Spinal cord (tissue), 9 donors: ENCODE measurements at regions not wholly inside any gene's neighbourhood (a gene's known extent, or its start where the extent isn't known, plus 50 kb on each side); places are given as distances from the start of the nearest gene placed in this dataset.
"Not testable (repeated sequence)": the region's sequence is repeated elsewhere in the genome, so short reads cannot be mapped to it uniquely, and the experiment has no call there.

ENCODE experiments used
- DNase-seq, 6 donors: peaks; one replicate each; pipeline versions ENCODE4 v3.0.0 to v3.0.0-alpha.2; 2013 to 2015; ENCODE audit warnings: low spot score in 6 of 6, low read depth in 4 of 6
- H3K27ac ChIP-seq: one replicate; pipeline ENCODE4 v1.5.1; 2013; ENCODE audit warnings: low read depth, low read length, control low read depth
- H3K27me3 ChIP-seq: one replicate; pipeline ENCODE4 v1.6.1; 2013; ENCODE audit warnings: low read length; ENCODE audit not compliant: control insufficient read depth, insufficient read depth
- H3K36me3 ChIP-seq: one replicate; pipeline ENCODE4 v1.6.1; 2013; ENCODE audit warnings: low read length; ENCODE audit not compliant: control insufficient read depth, insufficient read depth
- H3K4me1 ChIP-seq: one replicate; pipeline ENCODE4 v1.6.1; 2013; ENCODE audit warnings: low read length; ENCODE audit not compliant: control insufficient read depth, insufficient read depth
- H3K4me3 ChIP-seq: one replicate; pipeline ENCODE4 v1.5.1; 2013; ENCODE audit warnings: low read depth, low read length, control low read depth
- H3K9me3 ChIP-seq: one replicate; pipeline ENCODE4 v1.6.1; 2013; ENCODE audit warnings: low read length; ENCODE audit not compliant: control insufficient read depth, insufficient read depth
- WGBS: methylation state at CpG from one replicate; pipeline ENCODE4 v1.1.5; 2013; ENCODE audit warnings: missing lambda C conversion rate; ENCODE audit not compliant: insufficient coverage; 5-methylcytosine and 5-hydroxymethylcytosine counted together
- donor health status: healthy.

DNA sequence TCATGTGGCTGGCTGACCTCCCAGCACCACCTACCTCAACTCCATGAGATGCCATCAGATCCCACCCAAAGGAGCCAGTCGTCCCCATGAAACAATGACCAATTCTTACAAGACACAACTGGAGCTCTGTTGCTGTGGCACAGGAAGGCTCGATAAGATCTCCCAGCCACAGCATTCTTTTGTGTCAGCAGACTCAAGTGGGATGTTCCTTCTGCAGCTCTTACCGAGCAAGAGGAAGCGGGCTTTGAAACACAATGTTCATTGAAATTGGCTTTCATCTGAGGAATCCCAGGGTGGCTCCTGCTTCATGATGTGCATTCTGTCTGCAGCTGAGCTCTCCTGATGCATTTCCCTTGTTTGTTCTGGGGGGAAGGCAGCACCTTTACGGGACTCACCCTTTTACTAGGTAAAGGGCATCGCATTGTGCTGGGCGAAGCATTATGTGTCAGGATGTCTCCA is 222.0 kb upstream of the SGK1 start:
- Histone ChIP-seq H3K27ac (no peak overlapping the region), H3K36me3 (no peaks in the 10 kb centered on the region), H3K4me3 (no peak overlapping the region), H3K27me3 (no peaks in the 10 kb centered on the region), H3K9me3 (no peaks in the 10 kb centered on the region), H3K4me1 (no peaks in the 10 kb centered on the region)
- 66% methylated on average over 4 of the region's 7 CpGs for WGBS
- DNase-seq, result no peak

DNA sequence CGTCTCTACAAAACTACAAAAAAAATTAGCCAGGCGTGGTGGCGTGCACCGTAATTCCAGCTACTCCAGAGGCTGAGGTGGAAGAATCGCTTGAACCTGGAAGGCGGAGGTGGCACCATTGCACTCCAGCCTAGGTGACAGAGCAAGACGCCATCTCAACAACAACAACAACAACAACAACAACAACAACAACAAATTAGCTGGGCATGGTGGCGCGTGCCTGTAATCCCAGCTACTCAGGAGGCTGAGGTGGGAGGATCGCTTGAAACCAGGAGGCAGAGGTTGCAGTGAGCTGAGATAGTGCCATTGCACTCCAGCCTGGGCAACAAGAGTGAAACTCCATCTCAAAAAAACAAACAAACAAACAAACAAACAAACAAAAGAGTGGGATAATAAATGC is 219.9 kb upstream of the SGK1 start:
- 94% methylated on average over 5 of the region's 10 CpGs for WGBS
- H3K4me1 ChIP-seq, DNase-seq, H3K27me3 ChIP-seq, H3K27ac ChIP-seq, H3K9me3 ChIP-seq, H3K36me3 ChIP-seq, H3K4me3 ChIP-seq: not testable (repeated sequence)

DNA sequence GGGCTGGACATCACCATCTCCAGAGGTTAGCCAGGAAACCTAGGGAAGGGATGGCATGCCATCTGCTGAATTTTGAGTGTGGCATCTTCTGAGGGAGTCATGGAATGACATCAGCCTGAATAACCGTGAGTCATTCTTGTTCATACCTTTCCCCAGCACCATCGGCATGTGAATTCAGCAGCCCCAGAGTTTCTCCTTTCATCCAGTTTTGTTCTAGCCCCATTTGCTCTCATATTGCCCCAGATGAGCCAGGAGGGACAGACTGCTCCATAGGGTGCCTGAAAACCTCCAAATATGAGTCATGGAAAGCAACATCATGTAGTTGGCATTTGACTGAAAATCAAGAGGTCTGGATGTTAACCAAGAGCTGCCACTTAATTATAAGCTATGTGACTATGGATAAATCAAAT is 219.2 kb upstream of the SGK1 start:
- no peak overlapping the region for H3K27ac ChIP-seq
- H3K27me3 ChIP-seq, result no peaks in the 10 kb centered on the region
- no peak overlapping the region for H3K4me3 ChIP-seq
- 95% methylated on average over 2 of the region's 2 CpGs for WGBS
- H3K36me3 ChIP-seq, result no peaks in the 10 kb centered on the region
- no peak for DNase-seq
- H3K4me1 ChIP-seq, result no peaks in the 10 kb centered on the region
- no peaks in the 10 kb centered on the region for H3K9me3 ChIP-seq

DNA sequence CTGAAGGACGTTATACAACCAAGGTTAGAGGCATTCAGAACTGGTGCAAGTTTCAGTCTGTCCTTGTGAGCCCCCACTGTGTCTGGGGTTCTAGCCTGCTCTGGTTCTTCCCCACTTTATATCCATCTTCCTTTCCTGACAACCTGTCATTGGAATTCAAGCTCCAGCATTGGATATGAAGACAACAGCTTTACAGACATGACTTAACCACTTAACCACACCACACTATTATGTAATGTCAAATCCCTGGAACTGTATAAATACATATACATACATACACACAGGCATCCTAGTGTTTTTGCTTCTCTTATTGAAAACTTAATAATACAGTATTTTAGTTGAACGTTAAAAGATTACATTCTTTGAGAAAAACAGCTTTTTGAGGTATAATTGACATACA is 217.9 kb upstream of the SGK1 start:
- no peak overlapping the region for H3K27ac ChIP-seq
- no peaks in the 10 kb centered on the region for H3K36me3 ChIP-seq
- no peak overlapping the region for H3K4me3 ChIP-seq
- no peaks in the 10 kb centered on the region for H3K4me1 ChIP-seq
- H3K27me3 ChIP-seq, result no peaks in the 10 kb centered on the region
- no peak for DNase-seq
- no peaks in the 10 kb centered on the region for H3K9me3 ChIP-seq
- WGBS, result 83% methylated on average over 1 of the region's 2 CpGs

DNA sequence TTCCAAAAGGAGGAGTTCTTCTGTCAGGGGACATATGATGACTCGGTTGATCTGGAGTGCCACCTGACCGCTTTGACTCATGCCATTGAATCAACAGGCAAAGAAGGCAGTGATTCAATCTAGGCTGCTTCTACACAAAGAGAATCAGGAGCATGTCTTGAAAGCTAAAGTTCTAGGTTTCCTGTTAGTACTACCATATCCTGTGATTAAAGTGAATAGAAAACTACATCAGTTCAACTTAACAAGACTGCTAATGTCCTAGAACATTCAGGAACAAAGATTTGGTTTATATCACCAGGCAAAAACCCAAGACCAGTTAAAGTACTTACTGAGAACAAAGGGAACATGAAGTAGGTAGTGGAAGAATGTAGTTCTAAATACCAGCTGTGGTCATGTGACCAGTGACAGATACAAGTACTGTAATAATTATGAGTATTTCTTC is 216.8 kb upstream of the SGK1 start:
- WGBS, result 93% methylated on average over 2 of the region's 2 CpGs
- H3K9me3 ChIP-seq, result no peaks in the 10 kb centered on the region
- H3K27ac ChIP-seq, result no peak overlapping the region
- no peak overlapping the region for H3K4me3 ChIP-seq
- H3K27me3 ChIP-seq, result no peaks in the 10 kb centered on the region
- no peaks in the 10 kb centered on the region for H3K4me1 ChIP-seq
- DNase-seq, result no peak
- H3K36me3 ChIP-seq, result no peaks in the 10 kb centered on the region

DNA sequence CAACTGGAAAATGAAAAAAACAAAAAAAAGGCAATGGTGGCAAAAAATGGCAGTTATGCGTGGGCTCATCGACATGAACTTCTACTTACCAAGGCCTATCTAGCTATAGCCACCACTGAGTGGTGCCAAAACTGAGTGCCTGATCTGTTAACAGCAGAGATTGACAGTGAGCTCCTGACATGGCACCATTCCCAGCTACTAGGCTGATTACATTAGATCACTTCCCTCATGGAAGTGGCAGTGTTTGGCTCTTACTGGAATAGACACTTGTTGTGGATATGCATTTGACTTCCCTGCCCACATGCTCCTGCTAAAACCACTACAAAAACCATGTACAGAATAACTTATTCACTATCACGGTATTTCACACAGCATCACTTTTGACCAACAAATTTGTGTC is 216.1 kb upstream of the SGK1 start:
- H3K27ac ChIP-seq, result no peak overlapping the region
- no peaks in the 10 kb centered on the region for H3K4me1 ChIP-seq
- no peaks in the 10 kb centered on the region for H3K36me3 ChIP-seq
- H3K27me3 ChIP-seq, result no peaks in the 10 kb centered on the region
- no peaks in the 10 kb centered on the region for H3K9me3 ChIP-seq
- H3K4me3 ChIP-seq, result no peak overlapping the region
- DNase-seq, result no peak
- WGBS, result 95% methylated on average over 3 of the region's 3 CpGs

DNA sequence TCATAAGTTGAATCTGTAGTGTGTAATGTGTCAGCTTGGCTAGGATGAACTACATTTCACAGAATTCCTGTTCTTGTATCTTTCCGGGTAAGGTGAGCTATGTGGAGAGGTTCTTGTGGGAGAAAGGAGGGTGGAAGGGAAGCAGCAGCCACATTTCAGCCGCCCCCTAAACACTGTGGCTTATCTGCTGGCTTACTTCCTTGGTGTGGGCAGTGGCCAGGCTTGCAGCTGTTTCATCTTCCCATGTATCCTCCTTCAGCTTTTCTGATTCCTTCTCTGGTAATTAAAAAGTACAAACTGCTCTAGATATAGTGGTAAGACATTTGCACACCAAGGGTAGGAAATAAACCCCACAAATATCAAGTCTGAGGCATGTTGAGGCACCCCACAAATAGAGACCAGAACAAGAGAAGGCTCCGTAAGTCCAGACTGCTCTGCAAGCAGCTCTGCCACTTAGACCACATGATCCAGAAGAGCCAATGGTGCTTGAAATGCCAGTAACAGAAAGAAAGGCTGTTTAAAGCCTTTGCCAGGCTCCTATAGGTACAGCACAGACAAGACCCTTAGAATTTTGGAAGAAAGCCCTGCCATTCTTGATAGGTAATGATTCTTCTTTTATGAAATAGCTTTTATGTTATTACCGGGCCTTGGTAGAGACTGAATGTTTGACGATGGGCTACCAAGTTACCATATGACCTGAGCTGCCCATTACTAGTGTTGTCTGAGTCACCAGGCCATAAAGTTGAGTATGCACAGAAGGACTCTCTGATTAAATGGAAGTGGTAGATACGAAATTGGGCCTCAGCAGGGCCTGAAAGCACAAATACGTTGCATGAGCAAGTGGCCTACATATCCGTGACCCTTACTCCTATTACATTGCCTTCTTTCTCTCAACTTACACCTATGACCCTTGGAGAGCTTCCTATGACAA is 215.0 kb upstream of the SGK1 start:
- Histone ChIP-seq H3K4me1 (no peaks in the 10 kb centered on the region), H3K27ac (no peak overlapping the region), H3K36me3 (no peaks in the 10 kb centered on the region), H3K27me3 (no peaks in the 10 kb centered on the region), H3K4me3 (no peak overlapping the region), H3K9me3 (no peaks in the 10 kb centered on the region)
- DNase-seq, result no peak
- WGBS, result 95% methylated on average over 5 of the region's 8 CpGs

DNA sequence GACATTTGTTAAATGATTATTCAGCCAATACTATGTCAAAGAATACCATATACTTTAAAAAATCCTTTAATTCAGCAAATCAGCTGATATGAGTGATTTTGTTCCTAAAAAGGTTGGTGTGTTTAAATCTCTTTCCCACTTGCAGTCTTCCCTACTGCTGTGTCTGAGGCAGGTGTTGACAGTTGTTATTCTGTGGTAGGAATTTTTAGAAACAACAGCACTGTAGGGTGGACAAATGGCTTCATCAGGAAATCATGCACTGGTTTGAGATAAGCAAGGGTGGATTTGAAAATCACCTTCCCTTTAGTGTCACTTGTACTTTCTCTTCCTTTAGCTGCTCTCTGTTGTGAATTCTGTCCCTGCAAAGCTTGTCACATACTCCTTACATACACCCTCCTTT is 213.7 kb upstream of the SGK1 start:
- H3K4me3 ChIP-seq, result no peak overlapping the region
- no peak for DNase-seq
- no peaks in the 10 kb centered on the region for H3K4me1 ChIP-seq
- no peak overlapping the region for H3K27ac ChIP-seq
- no peaks in the 10 kb centered on the region for H3K36me3 ChIP-seq
- no peaks in the 10 kb centered on the region for H3K9me3 ChIP-seq
- no peaks in the 10 kb centered on the region for H3K27me3 ChIP-seq

DNA sequence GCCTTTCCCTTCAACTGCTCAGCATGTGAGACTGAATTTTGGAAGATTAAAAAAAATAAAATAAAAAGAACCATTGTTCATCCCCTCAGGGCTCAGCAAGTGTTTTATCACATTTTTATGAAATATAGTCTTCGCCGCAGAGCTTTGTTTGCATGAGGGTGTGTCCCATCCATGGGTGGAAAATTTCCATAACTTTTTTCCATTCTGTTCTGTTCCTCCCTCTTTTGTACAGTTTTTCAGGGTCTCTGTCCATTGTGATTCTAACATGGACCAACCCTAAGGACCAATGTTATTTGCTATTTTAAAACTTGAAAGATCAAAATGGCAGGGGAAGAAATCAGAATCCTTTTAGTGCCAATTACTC is 213.3 kb upstream of the SGK1 start:
- no CpG with 5 or more reads among the region's 2 CpGs for WGBS
- Histone ChIP-seq H3K36me3 (no peaks in the 10 kb centered on the region), H3K27ac (no peak overlapping the region), H3K9me3 (no peaks in the 10 kb centered on the region), H3K4me1 (no peaks in the 10 kb centered on the region), H3K4me3 (no peak overlapping the region), H3K27me3 (no peaks in the 10 kb centered on the region)
- no peak for DNase-seq

DNA sequence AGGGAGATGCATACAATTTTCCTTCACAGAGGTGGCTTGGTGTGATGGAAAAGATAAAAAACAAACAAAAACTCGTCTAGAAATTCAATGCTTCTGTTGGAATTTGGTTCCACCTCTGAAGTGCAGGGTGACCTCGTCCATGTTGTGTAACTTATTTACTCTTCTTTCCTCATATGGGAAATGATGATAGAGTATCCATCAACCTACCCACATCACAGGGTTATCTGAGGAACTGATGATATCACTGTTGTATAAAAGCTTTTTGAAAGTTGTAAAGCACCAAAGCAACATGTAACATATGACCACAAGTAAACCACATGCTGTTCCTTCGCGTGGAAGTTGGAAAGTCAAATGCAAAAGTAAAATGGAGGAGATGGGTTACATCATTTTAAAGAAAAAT is 212.0 kb upstream of the SGK1 start:
- H3K4me3 ChIP-seq, result no peak overlapping the region
- no peaks in the 10 kb centered on the region for H3K27me3 ChIP-seq
- H3K36me3 ChIP-seq, result no peaks in the 10 kb centered on the region
- H3K9me3 ChIP-seq, result no peaks in the 10 kb centered on the region
- no peak for DNase-seq
- H3K27ac ChIP-seq, result no peak overlapping the region
- WGBS, result no CpG with 5 or more reads among the region's 4 CpGs
- no peaks in the 10 kb centered on the region for H3K4me1 ChIP-seq
